ENCODE measurements at regions not wholly inside any gene's neighbourhood (a gene's known extent, or its start where the extent isn't known, plus 50 kb on each side); places are given as distances from the start of the nearest gene placed in this dataset.

DNA sequence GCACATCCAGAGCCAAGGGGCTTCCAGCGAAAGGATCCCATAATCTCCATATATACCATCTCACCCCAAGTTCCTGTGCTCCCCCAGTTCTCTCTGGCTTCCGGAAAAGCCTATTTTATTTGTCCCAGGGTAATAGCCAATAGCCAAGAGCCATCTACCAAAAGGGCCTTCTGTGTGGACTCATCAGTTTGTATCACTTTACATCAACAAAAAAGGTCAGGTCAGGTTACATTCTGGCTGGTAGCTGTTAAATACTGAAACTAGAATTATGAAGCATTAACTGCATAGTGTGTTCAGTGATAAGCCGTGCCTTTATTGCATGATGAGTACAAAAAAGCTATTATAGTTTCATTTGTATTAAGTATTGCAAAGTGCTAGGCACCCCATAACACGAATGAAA is 223.7 kb downstream of the IRS1 start:
- H3K27ac ChIP-seq = no peak overlapping the region
- H3K4me3 ChIP-seq (ENCODE audit: low read depth, low read length) = no peak overlapping the region
- TF ChIP-seq, protein P1, sequence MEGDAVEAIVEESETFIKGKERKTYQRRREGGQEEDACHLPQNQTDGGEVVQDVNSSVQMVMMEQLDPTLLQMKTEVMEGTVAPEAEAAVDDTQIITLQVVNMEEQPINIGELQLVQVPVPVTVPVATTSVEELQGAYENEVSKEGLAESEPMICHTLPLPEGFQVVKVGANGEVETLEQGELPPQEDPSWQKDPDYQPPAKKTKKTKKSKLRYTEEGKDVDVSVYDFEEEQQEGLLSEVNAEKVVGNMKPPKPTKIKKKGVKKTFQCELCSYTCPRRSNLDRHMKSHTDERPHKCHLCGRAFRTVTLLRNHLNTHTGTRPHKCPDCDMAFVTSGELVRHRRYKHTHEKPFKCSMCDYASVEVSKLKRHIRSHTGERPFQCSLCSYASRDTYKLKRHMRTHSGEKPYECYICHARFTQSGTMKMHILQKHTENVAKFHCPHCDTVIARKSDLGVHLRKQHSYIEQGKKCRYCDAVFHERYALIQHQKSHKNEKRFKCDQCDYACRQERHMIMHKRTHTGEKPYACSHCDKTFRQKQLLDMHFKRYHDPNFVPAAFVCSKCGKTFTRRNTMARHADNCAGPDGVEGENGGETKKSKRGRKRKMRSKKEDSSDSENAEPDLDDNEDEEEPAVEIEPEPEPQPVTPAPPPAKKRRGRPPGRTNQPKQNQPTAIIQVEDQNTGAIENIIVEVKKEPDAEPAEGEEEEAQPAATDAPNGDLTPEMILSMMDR (IDR thresholded peaks at IDR 0.05; ENCODE audit: low read depth, low read length) = no peak
- DNase-seq = no peak
- H3K36me3 ChIP-seq = no peaks in the 10 kb centered on the region
- no peaks in the 10 kb centered on the region for H3K27me3 ChIP-seq (ENCODE audit: insufficient read depth, low read depth, severe bottlenecking)
- H3K9me3 ChIP-seq (ENCODE audit: severe bottlenecking) = no peaks in the 10 kb centered on the region

DNA sequence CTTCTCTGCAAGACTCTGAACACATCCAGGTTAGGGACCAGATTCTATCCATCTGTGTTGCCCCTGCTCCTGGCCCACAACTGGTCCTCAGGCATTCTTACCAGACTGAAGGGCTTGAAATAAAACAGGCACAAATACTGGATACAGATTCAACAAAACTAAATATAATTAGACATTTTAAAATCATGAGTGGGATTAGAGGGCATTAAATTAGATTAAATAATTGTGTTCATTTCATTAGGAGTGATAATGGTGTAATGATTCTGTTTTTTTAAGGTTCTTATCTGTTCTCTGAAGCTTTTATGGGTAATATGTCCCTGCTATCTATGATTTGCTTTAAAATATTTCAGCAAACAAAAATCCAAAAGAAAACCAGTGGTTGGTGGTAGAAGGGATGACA is 226.5 kb downstream of the IRS1 start:
- TF ChIP-seq, protein P1 (IDR thresholded peaks at IDR 0.05; ENCODE audit: low read depth, low read length) = no peak
- H3K9me3 ChIP-seq (ENCODE audit: severe bottlenecking) = no peaks in the 10 kb centered on the region
- H3K36me3 ChIP-seq = no peaks in the 10 kb centered on the region
- no peak overlapping the region for H3K4me3 ChIP-seq (ENCODE audit: low read depth, low read length)
- DNase-seq = no peak
- no peaks in the 10 kb centered on the region for H3K27me3 ChIP-seq (ENCODE audit: insufficient read depth, low read depth, severe bottlenecking)
- no peak overlapping the region for H3K27ac ChIP-seq

DNA sequence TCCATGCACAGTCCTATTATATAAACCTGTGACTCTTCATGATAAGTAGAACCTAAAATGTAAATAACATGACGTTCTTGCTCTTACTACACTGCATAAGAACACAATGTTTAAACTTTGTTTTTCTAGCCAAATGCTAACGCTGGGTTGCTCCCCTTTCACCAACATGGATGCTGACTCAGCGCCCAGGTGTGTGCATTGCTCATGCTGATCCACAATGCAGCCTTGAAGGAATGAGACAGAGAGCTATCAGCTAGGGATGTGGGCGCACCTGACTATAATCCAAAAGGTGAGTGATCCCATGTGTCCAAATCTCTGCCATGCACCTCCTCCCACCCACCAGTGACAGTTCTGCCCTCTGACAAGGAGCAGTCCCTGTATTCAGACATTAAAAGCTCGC is 235.0 kb downstream of the IRS1 start:
- Histone ChIP-seq H3K9me3 (ENCODE audit: severe bottlenecking) (no peaks in the 10 kb centered on the region), H3K27me3 (ENCODE audit: insufficient read depth, low read depth, severe bottlenecking) (no peaks in the 10 kb centered on the region), H3K36me3 (no peaks in the 10 kb centered on the region), H3K27ac (no peak overlapping the region), H3K4me3 (ENCODE audit: low read depth, low read length) (no peak overlapping the region)
- TF ChIP-seq, protein P1 (IDR thresholded peaks at IDR 0.05; ENCODE audit: low read depth, low read length) = no peak
- DNase-seq = no peak

DNA sequence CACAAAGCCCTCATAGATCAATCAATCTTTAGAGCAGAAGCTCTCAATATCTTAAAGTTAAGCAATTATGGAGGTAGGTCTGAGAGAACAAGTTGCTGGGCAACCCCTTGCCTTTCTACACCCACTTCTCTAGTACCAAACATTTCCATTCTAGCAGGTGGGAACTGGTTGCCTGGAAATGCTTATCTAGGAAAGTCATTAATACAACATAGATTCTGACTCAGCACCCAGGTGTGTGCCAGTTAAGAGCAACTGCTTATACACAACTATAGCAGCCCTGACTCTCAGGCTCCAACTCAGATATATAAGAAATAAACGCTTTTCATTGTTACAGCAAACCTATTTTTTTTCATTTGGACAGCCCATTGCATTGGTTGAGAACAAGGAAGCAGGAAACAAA is 237.7 kb downstream of the IRS1 start:
- no peaks in the 10 kb centered on the region for H3K9me3 ChIP-seq (ENCODE audit: severe bottlenecking)
- H3K36me3 ChIP-seq = no peaks in the 10 kb centered on the region
- TF ChIP-seq, protein P1 (IDR thresholded peaks at IDR 0.05; ENCODE audit: low read depth, low read length) = no peak
- H3K27ac ChIP-seq = no peak overlapping the region
- no peaks in the 10 kb centered on the region for H3K27me3 ChIP-seq (ENCODE audit: insufficient read depth, low read depth, severe bottlenecking)
- H3K4me3 ChIP-seq (ENCODE audit: low read depth, low read length) = no peak overlapping the region
- no peak for DNase-seq

DNA sequence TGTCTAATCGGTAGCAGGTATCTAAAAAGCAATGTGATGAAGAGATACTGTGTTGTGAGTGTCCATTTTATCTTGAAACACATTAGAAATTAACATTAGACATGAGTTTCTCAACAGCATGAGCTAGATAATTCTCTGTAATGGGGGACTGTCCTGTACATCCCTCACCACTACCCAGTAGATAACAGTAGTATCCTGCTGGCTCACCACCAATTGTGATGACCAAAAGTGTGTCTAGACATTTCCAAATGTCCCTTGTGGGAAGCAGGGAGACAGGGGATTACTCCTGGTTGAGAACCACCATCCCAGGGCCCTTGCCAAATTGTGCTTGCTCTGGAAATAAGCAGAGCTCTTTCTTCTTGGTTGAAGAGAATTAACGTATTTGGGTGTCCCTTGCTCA is 239.3 kb downstream of the IRS1 start:
- TF ChIP-seq, protein P1 (IDR thresholded peaks at IDR 0.05; ENCODE audit: low read depth, low read length) = no peak
- Histone ChIP-seq H3K9me3 (ENCODE audit: severe bottlenecking) (no peaks in the 10 kb centered on the region), H3K27ac (no peak overlapping the region), H3K27me3 (ENCODE audit: insufficient read depth, low read depth, severe bottlenecking) (no peaks in the 10 kb centered on the region), H3K36me3 (no peaks in the 10 kb centered on the region), H3K4me3 (ENCODE audit: low read depth, low read length) (no peak overlapping the region)
- no peak for DNase-seq

DNA sequence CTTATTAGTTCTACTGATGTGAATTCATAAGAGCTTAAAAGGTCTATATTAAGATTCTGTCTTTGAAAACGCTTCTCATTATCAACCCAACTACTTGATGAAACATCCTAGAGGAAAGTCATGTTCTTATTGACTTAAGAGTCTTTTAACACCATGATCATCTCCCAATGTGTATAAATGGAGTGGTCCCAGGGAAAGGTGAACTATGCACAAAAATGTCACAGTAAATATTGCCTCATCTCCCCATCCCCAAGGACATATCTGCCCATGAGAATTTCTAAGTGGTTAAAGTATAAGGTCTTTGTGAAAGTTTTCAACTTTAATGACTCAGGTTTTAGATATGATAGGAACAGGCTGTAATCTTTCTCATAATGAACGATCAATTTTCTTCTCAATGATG is 240.1 kb downstream of the IRS1 start:
- TF ChIP-seq, protein P1 (IDR thresholded peaks at IDR 0.05; ENCODE audit: low read depth, low read length) = no peak
- no peak overlapping the region for H3K27ac ChIP-seq
- DNase-seq = no peak
- H3K4me3 ChIP-seq (ENCODE audit: low read depth, low read length) = no peak overlapping the region
- H3K9me3 ChIP-seq (ENCODE audit: severe bottlenecking) = no peaks in the 10 kb centered on the region
- no peaks in the 10 kb centered on the region for H3K36me3 ChIP-seq
- H3K27me3 ChIP-seq (ENCODE audit: insufficient read depth, low read depth, severe bottlenecking) = no peaks in the 10 kb centered on the region

Data from WERI-Rb-1 (cell line).